GM12873 (cell line): ENCODE measurements at regions not wholly inside any gene's neighbourhood (a gene's known extent, or its start where the extent isn't known, plus 50 kb on each side); places are given as distances from the start of the nearest gene placed in this dataset.

Experiments
- CTCF ChIP-seq: IDR thresholded peaks from 2 replicates; pipeline ENCODE4 v1.5.1; 2012; ENCODE audit warnings: low read depth, mild to moderate bottlenecking, moderate library complexity, low read length, control low read depth; ENCODE audit not compliant: insufficient read depth; ENCODE audit errors: missing control alignments

- no peak for TF ChIP-seq CTCF
Observed at GRCh38 chr13:64263285-64263684, 2847.6 kb upstream of the PCDH20 start.

GRCh38 chr13:64256751-64257150 lies 2841.1 kb upstream of the PCDH20 start:
- no peak for TF ChIP-seq CTCF

- TF ChIP-seq CTCF, result no peak
Observed at GRCh38 chr13:64255988-64256387, 2840.3 kb upstream of the PCDH20 start.

GRCh38 chr13:64248371-64249065 lies 2832.9 kb upstream of the PCDH20 start:
- TF ChIP-seq CTCF, result no peak

GRCh38 chr13:64239372-64239771 lies 2823.7 kb upstream of the PCDH20 start:
- no peak for TF ChIP-seq CTCF

GRCh38 chr13:64234255-64234654 lies 2818.6 kb upstream of the PCDH20 start:
- no peak for TF ChIP-seq CTCF

- TF ChIP-seq CTCF, result no peak
Observed at GRCh38 chr13:64223016-64223415, 2807.4 kb upstream of the PCDH20 start.
